ENCODE measurements at regions not wholly inside any gene's neighbourhood (a gene's known extent, or its start where the extent isn't known, plus 50 kb on each side); places are given as distances from the start of the nearest gene placed in this dataset.
"Not testable (repeated sequence)": the region's sequence is repeated elsewhere in the genome, so short reads cannot be mapped to it uniquely, and the experiment has no call there.

GRCh38 chr4:128758314-128758922, 51.1 kb upstream of the JADE1 start:
- DNase-seq, result no peak

- DNase-seq, result no peak
Observed at GRCh38 chr4:128757712-128758111, 51.8 kb upstream of the JADE1 start.

GRCh38 chr4:128751354-128751753, 58.1 kb upstream of the JADE1 start:
- DNase-seq, result no peak

GRCh38 chr4:128741748-128742147, 67.8 kb upstream of the JADE1 start:
- not testable (repeated sequence) for DNase-seq

- DNase-seq, result no peak
Observed at GRCh38 chr4:128737098-128737513, 72.4 kb upstream of the JADE1 start.

GRCh38 chr4:128735714-128736113, 73.8 kb upstream of the JADE1 start:
- no peak for DNase-seq

- DNase-seq, result no peak
Observed at GRCh38 chr4:128728190-128728589, 81.3 kb upstream of the JADE1 start.

GRCh38 chr4:128727658-128728057, 81.8 kb upstream of the JADE1 start:
- DNase-seq, result no peak

- DNase-seq, result no peak
Observed at GRCh38 chr4:128725405-128726055, 84.0 kb upstream of the JADE1 start.

- no peak for DNase-seq
Observed at GRCh38 chr4:128722911-128723310, 86.6 kb upstream of the JADE1 start.

GRCh38 chr4:128721896-128722295, 87.6 kb upstream of the JADE1 start:
- no peak for DNase-seq

GRCh38 chr4:128720270-128720669, 89.2 kb upstream of the JADE1 start:
- no peak for DNase-seq

GRCh38 chr4:128718768-128719167, 90.7 kb upstream of the JADE1 start:
- DNase-seq, result no peak

- DNase-seq, result no peak
Observed at GRCh38 chr4:128716338-128716737, 93.2 kb upstream of the JADE1 start.

GRCh38 chr4:128715616-128716015, 93.9 kb upstream of the JADE1 start:
- DNase-seq, result no peak

- DNase-seq, result no peak
Observed at GRCh38 chr4:128711361-128711760, 98.1 kb upstream of the JADE1 start.

- no peak for DNase-seq
Observed at GRCh38 chr4:128709268-128709667, 100.2 kb upstream of the JADE1 start.

- DNase-seq, result no peak
Observed at GRCh38 chr4:128707864-128708263, 101.6 kb upstream of the JADE1 start.

GRCh38 chr4:128703948-128704347, 105.6 kb upstream of the JADE1 start:
- DNase-seq, result no peak

GRCh38 chr4:128700659-128701350, 108.7 kb upstream of the JADE1 start:
- DNase-seq, result no peak

- no peak for DNase-seq
Observed at GRCh38 chr4:128698386-128698785, 111.1 kb upstream of the JADE1 start.

- no peak for DNase-seq
Observed at GRCh38 chr4:128697323-128697722, 112.2 kb upstream of the JADE1 start.

GRCh38 chr4:128690011-128690410, 119.5 kb upstream of the JADE1 start:
- DNase-seq, result no peak

GRCh38 chr4:128688846-128689437, 120.6 kb upstream of the JADE1 start:
- DNase-seq, result no peak

Measured in stimulated activated CD4-positive, alpha-beta T cell treated with anti-CD3 and anti-CD28 coated beads, Interleukin-4, amount 100 ng/mL, for 1 hour (primary cell).